Activated CD4-positive, CD25-positive, alpha-beta regulatory T cell treated with anti-CD3 and anti-CD28 coated beads, Interleukin-2, amount 50 U/mL, for 24 hours (primary cell): ENCODE measurements at regions not wholly inside any gene's neighbourhood (a gene's known extent, or its start where the extent isn't known, plus 50 kb on each side); places are given as distances from the start of the nearest gene placed in this dataset.

Experiments used
- ATAC-seq, 2 donors: fragments of 150-1000 bp; cut with Tn5 transposase; one replicate each; pipeline ENCODE4 v1.10.0; 2021; ENCODE audit warnings: mild to moderate bottlenecking in 1 of 2, moderate library complexity in 1 of 2

DNA sequence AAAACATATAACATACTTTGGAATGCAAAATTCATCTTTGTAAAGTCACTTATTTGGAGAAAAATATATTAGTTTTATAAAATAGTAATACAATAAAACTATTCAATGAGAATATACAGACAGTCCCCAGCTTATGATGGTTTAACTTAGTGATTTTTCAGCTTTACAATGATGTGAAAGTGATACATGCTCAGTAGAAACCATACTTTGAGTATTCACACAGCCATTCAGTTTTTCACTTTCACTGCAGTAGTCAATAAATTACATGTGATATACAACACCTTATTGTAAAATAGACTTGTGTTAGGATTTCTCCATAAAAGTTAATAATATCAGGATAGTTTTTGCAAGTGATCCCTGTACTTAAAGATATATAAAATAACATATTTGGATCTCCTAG lies 436.0 kb downstream of the CENPC start:
- no peak for ATAC-seq

DNA sequence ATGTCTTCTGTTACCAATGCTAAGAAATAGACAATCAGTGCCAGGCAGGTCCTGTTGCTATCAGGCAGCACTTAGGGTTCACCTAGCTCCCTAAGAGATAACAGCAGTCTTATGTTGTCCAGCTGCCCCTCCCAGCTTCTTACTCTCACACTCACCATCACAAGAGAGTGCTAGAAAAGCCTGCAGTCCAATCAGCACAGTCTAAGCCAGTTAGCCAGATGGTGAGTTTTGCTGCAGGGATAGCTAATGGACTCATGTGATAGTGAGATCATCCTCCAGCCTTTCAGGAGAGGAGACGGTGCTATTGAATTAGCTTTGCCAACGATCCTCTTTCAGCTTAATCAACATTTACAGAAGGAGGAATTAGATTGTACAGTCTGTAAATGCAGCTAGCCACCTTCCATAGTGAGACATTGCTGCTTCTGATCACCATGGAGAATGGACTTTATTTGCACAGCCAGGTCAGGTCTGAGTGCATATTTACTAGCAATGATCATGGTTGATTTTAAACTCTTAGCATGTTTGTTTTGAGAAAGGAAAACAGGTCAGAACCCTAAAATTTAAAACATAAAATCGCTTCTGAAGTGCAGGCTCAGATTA lies 438.3 kb downstream of the CENPC start:
- ATAC-seq: no peak

DNA sequence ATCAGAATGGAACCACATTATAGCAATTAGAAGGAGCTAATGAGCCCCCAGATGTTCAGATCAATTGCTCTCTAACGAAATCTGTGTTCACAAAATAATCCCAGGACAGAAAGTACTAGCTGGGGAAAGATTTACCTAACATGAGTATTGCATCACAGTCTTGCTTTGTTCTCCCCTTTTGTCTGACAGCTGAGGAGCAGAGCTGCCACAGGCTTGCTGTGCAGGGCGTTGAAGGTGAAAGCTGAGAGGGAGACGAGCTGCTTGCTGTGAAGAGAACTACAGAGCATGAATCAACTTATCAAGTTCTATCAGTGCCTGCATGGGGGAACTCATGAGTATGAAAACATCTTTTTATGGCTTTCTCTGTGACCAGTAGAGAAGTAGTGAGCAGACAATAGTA lies 441.2 kb downstream of the CENPC start:
- ATAC-seq: no peak

DNA sequence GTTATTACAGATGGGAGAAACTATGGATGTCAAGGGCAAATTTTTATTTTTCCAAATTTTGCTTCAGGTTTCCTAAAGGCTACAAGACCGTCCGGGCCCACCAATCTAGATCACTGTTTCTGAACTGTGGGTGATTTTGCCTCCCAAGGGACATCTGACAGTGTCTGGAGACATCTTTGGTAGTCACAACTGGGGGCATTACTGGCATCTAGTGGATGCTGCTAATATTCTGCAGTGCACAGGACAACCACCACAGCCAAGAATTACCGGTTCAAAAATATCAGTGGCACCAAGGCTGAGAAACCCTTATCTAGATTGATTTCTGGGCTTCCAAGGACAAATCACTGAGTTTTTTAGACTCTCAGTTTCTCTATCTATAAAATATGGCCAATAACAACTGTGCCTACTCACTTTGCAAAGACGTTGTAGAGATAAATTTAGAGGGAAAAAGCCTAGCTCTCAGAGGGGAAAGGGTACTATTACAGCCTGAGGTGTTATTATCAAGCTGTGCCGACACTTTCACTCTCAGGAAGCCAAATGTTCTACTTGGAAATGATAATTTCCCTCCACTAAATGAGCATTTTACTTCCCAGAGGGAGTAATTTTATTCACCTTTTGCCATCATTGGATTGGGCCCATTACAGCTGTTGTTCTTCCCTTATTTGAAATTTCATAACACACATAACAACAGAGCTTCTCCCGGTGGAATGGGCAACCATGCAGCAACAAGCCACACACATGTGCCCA lies 442.1 kb downstream of the CENPC start:
- ATAC-seq: no peak

DNA sequence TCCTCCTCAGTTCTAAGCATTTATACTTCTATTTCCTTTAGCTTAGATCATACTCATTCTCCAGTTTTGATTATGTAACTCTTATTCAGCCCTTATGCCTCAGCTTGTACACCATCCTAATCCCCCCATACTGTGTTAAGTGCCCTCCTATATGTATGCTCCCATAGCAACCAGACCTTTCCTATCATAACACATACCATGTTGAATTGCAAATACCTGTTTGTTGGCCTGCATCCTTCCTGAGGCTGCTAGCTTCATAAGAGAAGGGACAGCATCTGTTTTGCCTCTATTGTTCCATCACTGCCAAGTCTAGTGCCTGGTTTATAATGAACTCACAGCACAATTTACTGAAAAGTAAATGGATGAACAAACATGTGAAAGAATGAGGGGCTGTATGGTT lies 443.7 kb downstream of the CENPC start:
- ATAC-seq: no peak

DNA sequence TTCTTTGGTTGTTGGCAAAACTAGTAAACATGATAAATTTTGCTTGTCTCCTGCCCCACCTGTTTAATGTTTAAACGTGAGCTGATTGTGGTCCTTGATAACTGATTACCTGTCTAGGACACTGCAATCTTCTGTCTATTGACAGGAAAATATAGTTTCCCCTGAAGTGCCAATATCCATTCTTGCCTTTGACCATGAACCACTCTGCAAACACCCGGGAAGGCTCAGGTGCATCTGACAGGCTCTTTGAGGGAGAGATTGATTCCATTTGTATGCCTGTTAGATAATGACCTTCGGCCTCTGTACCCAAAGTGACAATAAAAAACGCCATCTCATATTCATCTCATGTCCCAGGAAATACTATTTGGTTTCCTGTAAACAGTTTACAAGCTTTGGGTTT lies 453.0 kb downstream of the CENPC start:
- ATAC-seq: no peak

DNA sequence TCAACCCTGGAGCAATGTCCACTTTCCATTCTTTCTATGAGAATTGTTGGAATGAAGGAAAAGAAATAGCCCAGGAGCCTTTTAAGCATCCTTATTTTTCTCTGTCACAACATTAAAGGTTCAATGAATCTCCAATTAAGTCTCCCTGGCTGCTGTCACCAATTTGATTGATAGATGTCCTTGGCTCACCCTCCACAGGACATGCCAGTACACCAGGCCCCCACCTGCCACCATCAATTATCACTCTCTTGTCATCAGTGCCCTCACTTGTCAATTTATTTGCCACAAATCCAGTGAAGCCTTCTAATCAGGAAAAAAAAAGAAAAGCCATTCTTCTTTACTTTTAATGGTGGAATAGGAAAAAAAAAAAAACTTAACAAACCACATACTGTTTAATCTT lies 453.6 kb downstream of the CENPC start:
- no peak for ATAC-seq

DNA sequence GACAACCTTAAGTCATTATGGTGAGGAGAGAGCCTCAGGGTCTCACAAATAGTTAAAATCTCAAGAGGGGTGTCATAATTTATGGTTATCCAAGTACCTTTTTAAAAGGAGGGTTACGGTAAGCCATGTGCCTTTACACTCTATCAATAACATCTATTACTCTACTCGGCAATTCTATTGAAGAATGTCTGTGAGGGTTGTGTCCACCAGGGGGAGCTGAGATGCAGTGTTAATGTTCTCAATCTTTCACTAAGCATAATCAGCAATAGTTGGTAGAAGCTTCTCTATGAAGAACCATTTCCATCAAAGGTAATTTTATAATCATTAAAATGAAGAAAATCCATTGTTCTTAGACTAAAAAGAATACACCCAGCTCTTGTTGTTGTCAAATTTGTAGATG lies 457.4 kb downstream of the CENPC start:
- ATAC-seq: no peak

DNA sequence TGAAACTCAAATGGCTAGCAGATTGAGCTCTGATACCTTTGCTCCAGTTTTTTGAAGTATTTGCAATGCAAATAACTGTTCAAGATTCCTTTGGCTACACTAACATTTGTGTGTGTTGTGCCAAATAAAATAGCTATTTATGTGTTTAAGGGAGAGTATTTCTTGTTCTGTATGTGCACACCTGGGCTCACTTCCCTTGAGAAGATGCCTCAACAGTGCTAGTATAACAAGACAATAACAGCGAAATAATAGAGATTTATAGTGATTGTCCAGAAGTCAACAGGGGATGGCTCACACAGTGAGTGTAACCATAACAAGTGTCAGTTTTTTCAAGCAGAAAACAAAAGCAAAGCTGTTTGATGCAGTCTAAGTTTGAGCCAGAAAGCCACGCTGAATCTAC lies 460.5 kb downstream of the CENPC start:
- ATAC-seq: no peak

DNA sequence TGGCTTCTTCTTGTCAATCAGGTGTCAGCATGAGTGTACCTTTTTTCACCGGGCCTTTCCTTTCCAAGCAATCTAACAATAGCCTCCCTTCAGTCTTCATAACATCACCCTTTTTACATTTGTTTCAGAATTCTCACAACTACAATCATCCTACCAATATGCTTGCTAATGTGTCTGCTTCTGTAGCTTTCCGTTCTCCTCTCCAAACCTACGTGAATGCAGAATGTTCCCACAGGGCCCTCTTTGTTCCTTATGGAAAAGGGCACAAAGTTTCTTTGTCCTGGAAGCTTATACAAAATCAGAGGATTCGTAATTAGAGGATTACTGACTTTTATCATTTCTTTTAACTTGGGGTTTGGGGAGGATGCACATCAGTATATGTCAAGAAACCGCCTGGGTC lies 461.8 kb downstream of the CENPC start:
- no peak for ATAC-seq

DNA sequence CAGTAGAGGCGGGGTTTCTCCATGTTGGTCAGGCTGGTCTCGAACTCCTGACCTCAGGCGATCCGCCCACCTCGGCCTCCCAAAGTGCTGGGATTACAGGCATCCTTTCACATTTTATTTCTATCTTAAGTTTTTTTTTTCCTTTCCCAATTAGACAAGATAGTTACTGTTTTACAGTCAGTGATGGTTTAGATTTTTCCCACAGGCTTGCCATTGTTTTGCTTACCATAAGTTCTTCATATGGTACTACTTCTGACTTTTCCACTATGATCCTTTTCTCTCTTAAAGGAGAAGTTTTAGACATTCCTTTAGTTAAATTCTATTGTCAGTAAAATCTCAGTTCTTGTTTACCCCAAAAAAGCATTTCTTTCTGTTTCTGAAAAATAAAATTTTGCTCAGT lies 462.6 kb downstream of the CENPC start:
- ATAC-seq: no peak

DNA sequence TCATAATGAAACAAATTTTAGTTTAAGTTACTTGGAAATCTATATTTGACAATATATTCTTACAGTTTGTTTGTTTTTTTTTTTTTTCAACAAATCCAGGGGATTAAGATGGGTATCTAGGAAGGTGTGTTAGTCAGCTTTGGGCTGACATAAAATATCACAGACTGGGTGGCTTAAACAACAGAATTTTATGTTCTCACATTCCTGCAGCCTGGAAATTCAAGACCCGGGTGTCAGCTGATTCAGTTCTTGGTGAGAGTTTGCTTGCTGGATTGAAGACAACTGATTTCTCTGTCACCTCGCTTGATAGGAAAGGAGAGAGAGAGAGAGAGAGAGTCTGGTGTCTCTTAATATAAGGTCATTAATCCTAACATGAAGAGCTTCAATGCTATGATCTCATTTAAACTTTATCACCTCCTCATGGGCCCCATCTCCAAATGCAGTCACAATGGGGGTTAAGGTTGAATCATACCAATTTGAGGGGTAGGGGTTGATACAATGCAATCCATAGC lies 465.2 kb downstream of the CENPC start:
- ATAC-seq: no peak

DNA sequence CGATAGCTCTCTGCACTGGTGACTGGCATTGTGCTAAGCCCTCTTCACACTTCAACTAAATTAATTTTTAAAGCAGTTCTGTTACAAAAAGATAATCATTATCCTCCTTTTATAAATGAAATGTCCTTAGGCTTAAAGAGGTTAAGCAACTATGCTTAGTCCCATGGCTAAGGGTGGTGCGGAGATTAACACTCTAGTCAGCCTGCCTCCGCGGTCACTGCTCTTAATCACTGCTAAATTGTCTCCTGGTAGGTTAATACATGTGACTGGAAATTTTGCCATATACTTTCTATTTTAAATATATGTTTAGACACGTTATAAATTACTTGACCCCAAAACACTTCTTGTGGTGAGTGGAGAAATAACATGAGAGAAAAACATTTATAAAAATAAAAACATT lies 473.7 kb downstream of the CENPC start:
- ATAC-seq: no peak

DNA sequence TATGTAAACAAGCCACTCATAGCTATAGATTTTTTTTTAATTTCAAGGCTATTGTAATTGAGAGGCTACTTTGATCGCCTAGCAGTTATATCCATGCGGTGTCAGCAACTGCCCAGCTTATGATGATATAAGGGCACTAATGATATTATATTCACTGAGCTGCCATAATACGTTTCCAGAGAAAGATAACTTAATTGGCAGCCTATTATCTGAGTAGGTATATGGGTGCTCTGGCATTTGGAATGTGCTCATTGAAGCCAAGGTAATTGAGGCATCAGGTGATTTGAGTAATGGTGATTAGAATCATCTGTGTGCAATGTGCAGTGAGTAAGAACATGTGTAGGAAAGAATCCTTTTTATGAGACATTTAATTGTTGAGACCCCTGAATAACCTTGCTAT lies 490.0 kb downstream of the CENPC start:
- ATAC-seq: no peak

DNA sequence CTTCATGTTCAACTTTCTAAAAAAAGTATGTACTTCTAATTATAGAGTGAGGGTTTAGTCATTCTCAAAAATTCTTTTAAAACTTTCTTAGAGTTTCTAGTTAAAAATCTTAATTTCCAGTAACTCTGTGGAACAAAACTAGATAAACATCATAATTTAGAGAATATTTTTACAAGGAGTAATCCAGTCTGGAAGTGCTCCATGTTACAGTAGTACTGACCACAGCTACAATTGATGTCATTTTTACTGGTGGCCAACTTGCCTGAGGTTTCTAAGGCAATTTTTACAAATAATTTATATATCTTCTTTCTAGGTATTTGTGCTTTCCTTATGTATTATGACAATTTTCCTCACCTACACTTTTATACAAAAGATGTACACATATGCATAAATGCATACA lies 490.4 kb downstream of the CENPC start:
- no peak for ATAC-seq

DNA sequence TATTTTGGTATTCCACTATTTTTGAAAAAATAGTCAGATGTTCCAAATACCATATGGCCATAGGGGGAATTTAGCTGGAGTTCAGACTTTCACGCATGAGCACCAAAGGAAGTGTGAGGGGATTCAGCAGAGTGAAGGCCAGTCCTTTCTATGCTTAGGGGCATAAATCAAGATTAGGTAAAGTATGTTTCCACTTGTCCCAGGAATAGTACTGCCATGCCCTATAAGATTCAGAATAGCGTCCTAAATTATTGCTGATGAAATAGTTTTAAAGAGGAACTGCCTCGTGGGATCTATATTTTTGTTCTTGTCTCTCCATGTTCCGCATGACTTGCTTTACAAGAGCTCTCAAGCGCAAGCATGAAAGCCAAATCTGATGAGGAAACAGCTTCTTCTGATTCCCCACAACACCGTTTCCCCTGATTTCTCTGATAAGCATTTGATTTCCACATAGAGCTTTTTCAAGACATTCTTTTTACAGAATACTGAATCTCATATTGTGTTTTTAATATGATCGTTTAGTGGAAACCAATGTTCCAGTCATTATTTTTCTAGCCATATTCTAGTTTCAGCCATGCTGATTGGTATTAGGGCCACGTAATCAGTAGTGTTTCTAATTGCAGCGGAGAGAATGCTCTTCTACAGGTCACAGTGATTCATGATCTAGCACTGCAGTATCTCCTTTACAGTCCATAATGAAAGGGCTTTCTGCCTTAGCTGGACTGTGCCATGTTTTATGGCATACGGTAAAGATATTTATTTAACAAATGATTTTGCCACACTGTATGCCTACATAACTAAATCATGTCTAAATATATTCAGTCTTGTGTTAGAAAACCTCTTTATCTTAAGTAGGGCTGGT lies 492.3 kb downstream of the CENPC start:
- ATAC-seq: no peak

DNA sequence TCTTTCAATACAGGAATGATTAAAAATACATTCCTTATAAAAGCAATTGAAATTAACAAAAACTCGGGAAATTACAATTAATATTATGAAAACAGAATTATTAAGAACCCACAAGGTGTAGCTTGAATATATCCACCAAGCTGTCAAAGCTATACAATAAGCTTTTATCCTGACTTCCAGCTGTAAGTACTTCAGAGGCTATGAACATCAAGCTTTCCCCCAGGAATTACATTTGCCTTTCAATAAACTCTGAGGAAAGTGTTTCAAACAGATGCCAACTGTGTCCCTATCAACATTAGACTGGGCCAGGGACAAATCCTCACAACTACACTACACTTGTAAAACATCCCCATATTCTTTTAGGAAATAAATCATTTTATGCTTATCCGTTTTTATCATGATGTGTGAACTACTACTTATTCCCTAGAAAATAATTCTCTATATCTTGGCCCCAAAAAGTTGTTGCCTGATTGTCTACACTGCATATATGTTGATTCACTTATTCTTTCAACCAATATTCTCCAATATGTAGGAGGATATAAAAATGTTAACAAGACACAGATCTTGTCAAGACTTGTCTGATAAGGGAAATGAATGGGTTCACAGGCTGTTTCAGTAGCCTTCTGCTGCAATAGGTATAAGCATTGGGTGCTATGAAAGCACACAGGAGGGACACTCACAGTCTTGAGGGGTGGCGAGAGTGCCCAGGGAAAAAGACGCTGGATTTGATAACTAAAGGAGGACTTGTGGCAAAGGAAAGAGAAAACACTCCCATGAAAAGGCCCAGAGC lies 494.1 kb downstream of the CENPC start:
- no peak for ATAC-seq

DNA sequence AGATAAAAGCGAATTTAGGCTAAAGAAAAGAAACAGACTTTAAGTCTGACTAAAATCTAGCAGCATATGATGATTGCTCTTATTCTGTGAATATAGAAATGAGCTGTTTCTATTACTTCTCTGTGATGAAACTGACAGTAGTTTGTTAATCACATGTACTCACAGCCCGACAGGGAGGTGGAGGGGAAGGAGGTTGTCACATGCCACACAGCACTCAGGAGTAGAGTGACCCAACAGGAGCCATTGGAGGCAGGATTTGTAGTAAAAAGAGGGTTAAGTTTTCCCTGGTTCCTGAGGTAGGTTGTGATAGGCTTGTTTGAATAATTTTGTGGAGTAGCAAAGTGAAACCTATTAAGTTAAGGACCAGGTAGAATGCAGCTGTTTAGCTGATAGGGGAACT lies 495.9 kb downstream of the CENPC start:
- no peak for ATAC-seq

DNA sequence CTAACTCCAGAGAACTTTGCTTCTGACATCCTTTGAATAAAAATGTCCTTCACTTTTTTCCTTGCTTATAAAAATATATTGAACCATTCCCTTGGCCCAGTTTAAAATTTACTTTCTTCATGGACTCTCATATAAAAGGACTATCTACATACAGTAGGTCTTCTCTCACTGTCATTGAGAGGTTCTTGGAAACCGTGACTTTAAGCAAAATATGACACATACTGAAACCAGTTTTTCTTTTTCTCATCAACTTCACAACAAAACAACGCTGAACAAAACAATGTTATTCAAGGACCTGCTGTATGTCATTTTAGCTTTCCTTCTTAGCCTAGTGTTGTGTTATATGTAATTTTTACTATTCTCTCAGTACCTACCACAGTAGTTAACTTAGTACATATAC lies 496.8 kb downstream of the CENPC start:
- ATAC-seq: no peak

DNA sequence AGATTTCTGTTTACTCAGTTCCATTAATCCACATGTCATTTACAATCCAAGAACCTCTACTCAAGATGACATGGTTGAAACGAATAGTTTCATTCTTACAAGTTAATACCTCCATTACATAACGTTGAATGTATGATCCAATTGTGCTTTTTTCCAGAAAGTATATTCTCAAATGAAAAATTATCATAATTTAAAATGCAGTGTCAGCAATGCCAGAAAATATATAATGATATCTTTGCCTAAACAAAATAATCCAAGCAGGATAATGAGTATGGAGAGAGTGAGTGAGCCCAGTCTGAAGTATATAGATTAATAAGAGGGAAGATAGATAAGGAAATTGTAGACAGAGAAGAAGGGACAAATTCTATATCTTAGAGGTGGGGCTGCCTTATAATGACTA lies 505.0 kb downstream of the CENPC start:
- ATAC-seq: no peak

DNA sequence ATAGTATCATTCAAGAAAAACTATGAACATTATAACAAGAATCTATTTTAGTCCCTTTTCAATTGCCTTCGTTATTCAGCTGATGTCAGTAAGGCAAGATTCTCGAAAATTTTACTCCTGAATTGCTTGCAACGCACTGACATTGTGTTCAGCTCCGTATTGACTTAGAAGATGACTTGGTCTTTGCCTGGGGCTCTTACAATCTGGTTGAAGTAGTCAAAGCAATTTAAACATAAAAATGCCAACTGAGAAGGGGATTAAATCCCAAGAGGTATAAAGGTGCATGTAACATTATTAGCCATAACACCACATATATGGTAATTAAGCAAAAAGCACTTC lies 507.1 kb downstream of the CENPC start:
- ATAC-seq: no peak

DNA sequence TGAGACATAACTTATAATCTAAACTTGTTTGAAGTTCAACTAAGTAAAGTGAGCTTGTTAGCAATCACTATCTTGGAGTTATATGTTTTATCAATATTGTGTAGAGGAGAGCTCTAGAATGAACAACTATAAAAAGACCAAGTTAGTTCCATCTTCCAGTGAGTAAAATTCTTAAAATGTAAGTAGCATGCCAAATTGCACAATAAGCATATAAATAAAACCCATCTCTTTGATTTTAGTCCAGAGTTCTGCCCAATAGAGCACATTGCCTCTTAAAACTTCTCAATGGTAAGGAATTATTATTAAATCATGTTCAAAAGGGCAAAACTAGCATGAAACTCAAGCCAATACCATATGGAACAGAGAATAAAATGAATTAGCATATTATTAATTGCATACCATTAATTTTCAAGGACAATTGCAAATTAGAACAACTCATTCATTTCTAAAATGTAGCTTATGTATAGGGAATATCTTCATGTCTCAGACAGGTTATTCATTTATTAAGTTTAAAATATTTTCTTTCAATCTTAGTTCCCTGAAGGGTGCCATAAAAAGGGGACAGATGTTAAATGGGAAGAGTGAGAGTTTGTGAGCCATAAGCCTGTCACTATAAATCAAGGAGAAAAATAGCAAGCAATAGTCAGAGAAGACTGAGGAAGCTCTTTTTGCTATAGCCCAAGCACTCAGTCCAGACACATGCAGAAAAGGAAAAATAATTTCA lies 507.6 kb downstream of the CENPC start:
- no peak for ATAC-seq
